Loucy (cell line): ENCODE measurements at regions not wholly inside any gene's neighbourhood (a gene's known extent, or its start where the extent isn't known, plus 50 kb on each side); places are given as distances from the start of the nearest gene placed in this dataset.

Experiments
- H2AFZ ChIP-seq: fragments of 200-600 bp; sonication (generic); 2 replicates; pipeline ENCODE4 v1.6.0; 2016; ENCODE audit warnings: antibody characterized with exemption, mild to moderate bottlenecking, low read length, moderate library complexity
- H3F3A ChIP-seq: fragments of 200-600 bp; 2 replicates; pipeline ENCODE4 v1.6.0; 2016; ENCODE audit warnings: antibody characterized with exemption, low read depth, mild to moderate bottlenecking
- H3K27me3 ChIP-seq: fragments of 200-600 bp; sonication (generic); 2 replicates; pipeline ENCODE4 v1.6.1; 2014; ENCODE audit warnings: low read length, mild to moderate bottlenecking; ENCODE audit not compliant: insufficient read depth, poor library complexity, severe bottlenecking
- H3K36me3 ChIP-seq: fragments of 200-600 bp; sonication (generic); 2 replicates; pipeline ENCODE4 v1.6.1; 2016; ENCODE audit warnings: low read length; ENCODE audit not compliant: insufficient read depth
- H3K4me1 ChIP-seq: fragments of 200-600 bp; sonication (generic); 2 replicates; pipeline ENCODE4 v1.5.1; 2014; ENCODE audit warnings: low read length, mild to moderate bottlenecking; ENCODE audit not compliant: insufficient read depth, poor library complexity, severe bottlenecking
- H3K4me2 ChIP-seq: fragments of 200-600 bp; sonication (generic); 2 replicates; pipeline ENCODE4 v1.6.0; 2014; ENCODE audit warnings: antibody characterized with exemption, low read length, low read depth, mild to moderate bottlenecking; ENCODE audit not compliant: poor library complexity, severe bottlenecking
- H3K4me3 ChIP-seq: fragments of 200-600 bp; sonication (generic); 2 replicates; pipeline ENCODE4 v1.5.1; 2014; ENCODE audit warnings: low read length, mild to moderate bottlenecking, mixed read lengths; ENCODE audit not compliant: poor library complexity, severe bottlenecking
- H3K79me2 ChIP-seq: fragments of 200-600 bp; sonication (generic); 2 replicates; pipeline ENCODE4 v1.6.1; 2014; ENCODE audit warnings: low read length; ENCODE audit not compliant: insufficient read depth
- H3K9ac ChIP-seq: fragments of 200-600 bp; sonication (generic); 2 replicates; pipeline ENCODE4 v1.6.0; 2014; ENCODE audit warnings: mild to moderate bottlenecking, low read depth, low read length, moderate library complexity; ENCODE audit not compliant: poor library complexity, severe bottlenecking
- H3K9me2 ChIP-seq: fragments of 200-600 bp; sonication (generic); replicated peaks from 2 replicates; pipeline ENCODE4 v1.6.1; 2016; ENCODE audit warnings: low read depth, low read length, mixed read lengths
- H3K9me3 ChIP-seq: fragments of 200-600 bp; sonication (generic); 2 replicates; pipeline ENCODE4 v1.6.1; 2014; ENCODE audit warnings: mild to moderate bottlenecking, antibody characterized with exemption, low read length, low read depth; ENCODE audit not compliant: insufficient read depth
- H4K20me1 ChIP-seq: fragments of 200-600 bp; sonication (generic); 2 replicates; pipeline ENCODE4 v1.6.0; 2014; ENCODE audit warnings: antibody characterized with exemption, low read length, mild to moderate bottlenecking; ENCODE audit not compliant: insufficient read depth, poor library complexity, severe bottlenecking
- EZH2phosphoT487 ChIP-seq: fragments of 200-600 bp; IDR thresholded peaks from 2 replicates; pipeline ENCODE4 v1.6.1; 2018; ENCODE audit warnings: antibody characterized with exemption, mild to moderate bottlenecking, moderate library complexity, borderline replicate concordance
- TF ChIP-seq, protein P1 (sequence below): fragments of 200-600 bp; sonication (generic); conservative IDR thresholded peaks from 2 replicates; pipeline ENCODE4 v1.5.1; 2014; ENCODE audit warnings: mild to moderate bottlenecking, antibody characterized with exemption, low read length

DNA sequence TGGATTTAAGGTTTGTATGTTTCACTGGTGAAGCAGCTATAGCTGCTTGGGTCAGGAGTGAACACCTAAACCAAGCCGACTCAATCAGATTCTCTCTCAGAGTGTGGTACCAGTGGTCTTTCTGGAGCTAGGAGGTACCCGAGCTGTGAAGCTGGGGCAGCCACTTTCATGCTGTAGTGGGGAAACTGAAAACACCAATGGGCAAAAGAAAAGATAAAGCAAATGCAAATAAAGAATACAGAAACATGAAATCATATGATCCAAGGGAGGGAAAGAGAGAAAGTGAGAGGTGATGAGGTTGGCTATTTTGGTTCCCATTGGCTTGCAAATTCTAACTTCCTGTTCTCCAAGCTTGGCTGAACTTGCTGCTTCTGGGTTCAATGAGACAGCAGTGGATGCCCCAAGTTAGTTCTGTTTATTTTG is 212.3 kb upstream of the CFAP20DC start:
- Histone ChIP-seq H3K9me3 (no peaks in the 10 kb centered on the region), H3K4me2 (no peak overlapping the region), H3K79me2 (no peaks in the 10 kb centered on the region), H3K27me3 (no peaks in the 10 kb centered on the region), H3K36me3 (no peaks in the 10 kb centered on the region), H3F3A (no peaks in the 10 kb centered on the region), H4K20me1 (no peaks in the 10 kb centered on the region), H3K4me1 (no peaks in the 10 kb centered on the region), H3K9me2 (no peaks in the 10 kb centered on the region), H3K9ac (no peak overlapping the region), H2AFZ (no peak overlapping the region), H3K4me3 (no peak overlapping the region)
- TF ChIP-seq EZH2phosphoT487, result no peak
- TF ChIP-seq, protein P1, sequence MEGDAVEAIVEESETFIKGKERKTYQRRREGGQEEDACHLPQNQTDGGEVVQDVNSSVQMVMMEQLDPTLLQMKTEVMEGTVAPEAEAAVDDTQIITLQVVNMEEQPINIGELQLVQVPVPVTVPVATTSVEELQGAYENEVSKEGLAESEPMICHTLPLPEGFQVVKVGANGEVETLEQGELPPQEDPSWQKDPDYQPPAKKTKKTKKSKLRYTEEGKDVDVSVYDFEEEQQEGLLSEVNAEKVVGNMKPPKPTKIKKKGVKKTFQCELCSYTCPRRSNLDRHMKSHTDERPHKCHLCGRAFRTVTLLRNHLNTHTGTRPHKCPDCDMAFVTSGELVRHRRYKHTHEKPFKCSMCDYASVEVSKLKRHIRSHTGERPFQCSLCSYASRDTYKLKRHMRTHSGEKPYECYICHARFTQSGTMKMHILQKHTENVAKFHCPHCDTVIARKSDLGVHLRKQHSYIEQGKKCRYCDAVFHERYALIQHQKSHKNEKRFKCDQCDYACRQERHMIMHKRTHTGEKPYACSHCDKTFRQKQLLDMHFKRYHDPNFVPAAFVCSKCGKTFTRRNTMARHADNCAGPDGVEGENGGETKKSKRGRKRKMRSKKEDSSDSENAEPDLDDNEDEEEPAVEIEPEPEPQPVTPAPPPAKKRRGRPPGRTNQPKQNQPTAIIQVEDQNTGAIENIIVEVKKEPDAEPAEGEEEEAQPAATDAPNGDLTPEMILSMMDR, result no peak

DNA sequence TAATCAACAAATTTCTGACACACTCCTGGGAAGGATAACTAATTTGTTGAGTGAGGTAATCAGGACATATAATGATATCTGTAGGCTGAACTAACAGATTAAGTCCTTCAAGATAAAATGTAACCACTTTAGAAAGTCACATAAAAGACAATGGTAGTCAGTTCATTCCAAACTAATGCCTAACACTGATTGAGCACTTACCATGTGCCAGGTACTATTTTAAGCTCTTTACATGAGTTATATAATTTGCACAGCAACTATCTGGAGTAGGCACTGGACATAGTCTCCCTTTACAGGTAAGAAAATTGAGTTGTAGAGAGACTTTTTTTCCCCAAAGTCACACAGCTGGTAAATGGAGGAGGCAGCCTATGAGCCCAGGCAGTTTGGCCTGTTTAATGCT is 211.2 kb upstream of the CFAP20DC start:
- H3K9me2 ChIP-seq, result no peaks in the 10 kb centered on the region
- no peaks in the 10 kb centered on the region for H3K79me2 ChIP-seq
- no peak overlapping the region for H3K4me3 ChIP-seq
- no peak overlapping the region for H3K4me2 ChIP-seq
- H3K9ac ChIP-seq, result no peak overlapping the region
- H3K4me1 ChIP-seq, result no peaks in the 10 kb centered on the region
- H2AFZ ChIP-seq, result no peak overlapping the region
- TF ChIP-seq, protein P1, result no peak
- TF ChIP-seq EZH2phosphoT487, result no peak
- H3K36me3 ChIP-seq, result no peaks in the 10 kb centered on the region
- H4K20me1 ChIP-seq, result no peaks in the 10 kb centered on the region
- no peaks in the 10 kb centered on the region for H3K9me3 ChIP-seq
- no peaks in the 10 kb centered on the region for H3F3A ChIP-seq
- H3K27me3 ChIP-seq, result no peaks in the 10 kb centered on the region

DNA sequence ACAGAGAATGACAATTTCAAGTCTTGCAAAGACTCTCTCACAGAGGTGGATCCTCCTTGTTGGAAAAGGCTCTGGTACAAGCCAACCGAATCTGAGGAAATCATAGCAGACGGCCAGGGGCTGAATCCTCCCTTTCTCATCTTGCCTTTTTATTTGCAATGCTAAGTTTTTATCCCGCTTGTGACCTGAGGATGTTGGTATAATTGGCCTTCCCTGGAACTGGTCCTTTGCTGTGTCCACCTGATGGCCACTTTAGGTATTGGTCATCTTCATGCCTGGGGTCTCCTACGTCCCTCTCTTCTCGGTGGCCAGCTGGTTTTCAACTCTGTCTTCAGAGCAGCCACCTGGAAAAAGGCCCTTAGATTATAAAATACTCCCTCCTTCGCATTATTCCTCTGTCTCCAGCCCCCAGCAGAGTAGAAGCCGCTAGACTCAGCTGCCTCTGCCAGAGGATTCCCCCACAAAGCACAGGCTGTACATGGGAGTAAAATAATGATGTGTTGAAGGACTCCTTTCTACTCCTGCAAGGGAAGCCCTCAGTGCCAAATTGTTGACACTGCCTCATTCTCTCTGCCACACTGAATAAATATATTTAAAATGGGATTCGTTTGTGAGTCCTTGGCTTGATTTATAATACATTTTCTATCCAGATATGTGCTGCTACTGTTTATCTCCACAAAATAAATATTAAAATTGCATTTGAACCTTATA is 208.9 kb upstream of the CFAP20DC start:
- Histone ChIP-seq H4K20me1 (no peaks in the 10 kb centered on the region), H3K4me2 (no peak overlapping the region), H3K9me2 (no peaks in the 10 kb centered on the region), H3K79me2 (no peaks in the 10 kb centered on the region), H3K9me3 (no peaks in the 10 kb centered on the region), H3K4me3 (no peak overlapping the region), H3F3A (no peaks in the 10 kb centered on the region), H3K36me3 (no peaks in the 10 kb centered on the region), H2AFZ (no peak overlapping the region), H3K4me1 (no peaks in the 10 kb centered on the region), H3K27me3 (no peaks in the 10 kb centered on the region), H3K9ac (no peak overlapping the region)
- TF ChIP-seq, protein P1, result no peak
- no peak for TF ChIP-seq EZH2phosphoT487
